HG03025 (cell line): ENCODE measurements at regions not wholly inside any gene's neighbourhood (a gene's known extent, or its start where the extent isn't known, plus 50 kb on each side); places are given as distances from the start of the nearest gene placed in this dataset.
"Not testable (repeated sequence)": the region's sequence is repeated elsewhere in the genome, so short reads cannot be mapped to it uniquely, and the experiment has no call there.

ENCODE experiments used
- ATAC-seq: cut with Tn5 transposase; IDR thresholded peaks from one replicate; pipeline ENCODE4 v1.9.1; 2021; ENCODE audit warnings: mild to moderate bottlenecking, moderate library complexity; ENCODE audit not compliant: unreplicated experiment, low FRiP score

- no peak for ATAC-seq
Measured at GRCh38 chr2:156006721-156007618, 325.6 kb downstream of the NR4A2 start.

DNA sequence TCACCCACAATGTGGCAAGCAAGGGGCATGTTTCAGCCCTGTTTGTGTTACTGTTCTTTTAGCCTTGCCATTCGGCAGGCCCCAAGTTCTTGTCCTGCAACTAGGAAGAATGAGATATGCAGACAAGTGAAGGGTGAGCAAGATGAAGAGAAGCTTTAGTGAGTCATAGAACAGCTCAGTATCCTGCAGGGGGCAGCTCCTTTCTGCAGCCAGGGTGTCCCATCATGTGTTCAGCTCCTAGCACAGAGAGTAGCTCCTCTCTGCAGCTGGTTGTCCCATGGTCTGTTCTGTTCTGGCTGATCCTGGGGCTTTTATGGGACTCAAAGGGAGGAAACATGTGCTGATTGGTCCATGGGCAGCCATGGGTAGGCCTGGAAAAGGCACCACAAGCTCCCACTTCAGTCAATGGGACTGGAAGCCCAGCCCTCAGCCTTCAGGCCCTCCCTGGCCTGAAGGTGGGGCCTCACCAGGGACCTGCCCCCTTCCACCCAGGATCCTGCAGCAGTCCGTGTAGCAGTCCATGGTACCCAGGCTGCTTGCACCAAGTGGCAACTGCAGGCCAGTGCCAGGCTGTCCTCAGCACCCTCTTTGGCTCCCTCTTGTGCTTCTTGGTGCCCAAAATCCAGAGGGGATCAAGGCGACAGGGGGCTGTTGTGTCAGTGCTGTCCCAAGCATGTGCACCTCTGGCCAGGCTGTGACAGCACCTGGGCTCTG is 326.4 kb downstream of the NR4A2 start:
- no peak for ATAC-seq

GRCh38 chr2:156005531-156005930 is 327.0 kb downstream of the NR4A2 start:
- no peak for ATAC-seq

GRCh38 chr2:156004459-156004858 is 328.1 kb downstream of the NR4A2 start:
- ATAC-seq: no peak

- ATAC-seq: no peak
Measured at GRCh38 chr2:156003780-156004179, 328.7 kb downstream of the NR4A2 start.

DNA sequence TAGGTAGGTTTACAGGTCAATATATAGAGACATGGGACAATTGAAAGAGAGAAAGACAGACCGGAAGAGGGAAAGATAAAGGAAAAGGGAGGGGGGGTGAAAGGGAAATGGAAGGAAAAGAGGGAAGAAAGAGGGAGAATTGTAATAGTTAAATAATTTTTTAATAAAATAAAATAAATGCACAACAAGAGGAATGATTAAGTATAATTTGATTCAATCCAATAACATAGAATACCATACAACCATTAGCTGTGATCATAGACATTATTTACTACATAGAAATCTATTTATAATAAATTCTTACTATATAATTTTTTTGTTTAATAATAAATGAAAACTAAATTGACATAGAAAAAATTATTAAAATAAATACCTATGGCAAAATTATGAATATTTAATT is 330.7 kb downstream of the NR4A2 start:
- no peak for ATAC-seq

DNA sequence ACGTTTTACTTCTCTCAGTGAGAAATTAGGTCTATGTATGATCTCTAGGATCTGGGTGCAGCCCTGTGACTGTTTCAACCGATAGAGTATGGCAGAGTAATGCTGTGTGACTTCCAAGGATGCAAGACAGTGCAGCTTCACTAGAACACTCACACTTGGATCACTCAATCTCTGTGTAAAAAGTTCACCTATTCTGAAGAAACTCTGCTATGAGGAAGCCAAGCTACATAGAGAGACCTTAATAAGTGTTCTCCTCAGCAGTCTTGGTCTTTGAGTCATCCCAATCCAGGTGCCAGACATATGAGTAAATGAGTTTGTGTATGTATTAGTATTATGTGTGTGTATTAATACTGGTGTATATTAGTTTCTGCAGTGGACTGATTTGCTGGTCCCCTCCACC is 335.0 kb downstream of the NR4A2 start:
- no peak for ATAC-seq

GRCh38 chr2:155994315-155994714 is 338.2 kb downstream of the NR4A2 start:
- ATAC-seq: no peak

GRCh38 chr2:155983845-155984244 is 348.7 kb downstream of the NR4A2 start:
- no peak for ATAC-seq

DNA sequence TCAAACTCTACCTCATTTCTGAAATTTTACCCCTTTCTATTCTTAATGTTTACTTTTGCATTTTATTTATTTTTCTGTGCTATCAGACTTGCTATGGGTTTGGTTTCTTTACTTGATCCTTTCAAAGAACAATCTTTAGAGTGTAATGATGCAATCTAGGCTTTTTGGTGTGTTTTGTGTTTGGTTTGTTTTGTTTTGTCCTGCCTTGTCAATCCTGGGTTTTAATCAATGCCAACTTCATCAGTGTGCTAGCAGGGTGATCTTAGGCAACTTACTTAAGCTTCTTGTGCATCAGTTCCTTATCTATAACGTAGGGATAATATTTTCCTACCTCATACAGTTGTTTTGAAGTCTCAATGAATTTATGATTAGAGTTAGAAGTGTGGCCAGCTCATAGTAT is 350.4 kb downstream of the NR4A2 start:
- no peak for ATAC-seq

DNA sequence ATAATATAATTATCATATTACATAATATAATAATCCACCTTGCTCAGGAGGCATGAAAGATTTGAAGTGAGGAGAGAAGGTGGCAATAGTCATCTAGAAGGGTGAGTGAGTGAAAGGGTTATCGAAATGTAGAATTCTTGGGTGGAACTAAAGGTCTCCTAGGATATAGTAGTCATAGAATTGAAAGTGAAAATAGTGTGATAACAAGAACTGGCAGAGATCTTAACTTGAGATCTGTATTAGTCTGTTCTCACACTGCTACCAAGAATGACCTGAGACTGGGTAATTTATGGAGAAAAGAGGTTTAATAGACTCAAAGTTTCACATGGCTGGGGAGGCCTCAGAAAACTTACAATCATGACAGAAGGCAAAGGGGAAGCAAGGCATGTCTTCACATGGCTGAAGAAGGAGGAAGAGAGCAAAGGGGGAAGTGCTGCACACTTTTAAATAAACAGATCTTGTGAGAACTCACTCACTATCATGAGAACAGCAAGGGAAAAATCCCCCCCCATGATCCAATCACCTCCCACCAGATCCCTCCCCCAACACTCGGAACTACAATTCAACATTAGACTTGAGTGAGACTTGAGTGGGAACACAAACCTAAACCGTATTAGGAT is 351.5 kb downstream of the NR4A2 start:
- ATAC-seq: no peak

DNA sequence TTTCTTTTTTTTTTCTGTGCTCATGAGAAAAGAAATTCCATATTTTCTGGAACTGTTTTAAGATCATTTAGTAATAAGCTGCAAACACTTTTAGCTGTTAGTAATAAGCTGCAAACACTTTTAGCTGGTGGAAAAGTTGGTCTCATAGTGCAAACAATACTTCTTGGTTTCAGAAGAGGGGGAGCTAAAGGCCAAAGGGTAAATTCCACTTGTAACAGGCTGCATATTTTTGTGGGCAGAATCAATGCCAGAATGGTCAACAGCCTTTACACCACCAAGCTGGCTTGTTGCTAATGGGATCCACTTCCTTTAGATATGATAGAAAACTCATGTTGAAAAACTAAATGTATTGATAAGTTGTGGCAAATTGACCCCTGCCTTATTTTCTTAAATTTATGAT is 356.8 kb downstream of the NR4A2 start:
- no peak for ATAC-seq

DNA sequence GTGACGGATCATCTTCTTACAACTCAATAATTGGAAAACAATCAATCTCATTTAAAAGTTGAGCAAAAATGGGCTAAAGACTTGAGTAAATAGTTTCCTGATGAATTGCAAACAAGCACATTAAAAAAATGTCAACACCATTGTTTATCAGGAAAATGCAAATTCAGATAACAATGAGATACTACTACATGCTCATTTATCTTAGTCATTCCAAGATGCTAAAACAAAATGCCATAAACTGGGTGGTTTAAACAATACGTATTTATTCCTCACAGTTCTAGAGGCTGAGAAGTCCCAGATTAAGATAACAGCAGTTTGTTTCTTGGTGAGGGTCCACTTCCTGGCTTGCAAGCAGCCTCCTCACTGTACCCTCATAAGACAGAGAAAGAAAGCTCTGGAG is 359.6 kb downstream of the NR4A2 start:
- ATAC-seq: no peak

DNA sequence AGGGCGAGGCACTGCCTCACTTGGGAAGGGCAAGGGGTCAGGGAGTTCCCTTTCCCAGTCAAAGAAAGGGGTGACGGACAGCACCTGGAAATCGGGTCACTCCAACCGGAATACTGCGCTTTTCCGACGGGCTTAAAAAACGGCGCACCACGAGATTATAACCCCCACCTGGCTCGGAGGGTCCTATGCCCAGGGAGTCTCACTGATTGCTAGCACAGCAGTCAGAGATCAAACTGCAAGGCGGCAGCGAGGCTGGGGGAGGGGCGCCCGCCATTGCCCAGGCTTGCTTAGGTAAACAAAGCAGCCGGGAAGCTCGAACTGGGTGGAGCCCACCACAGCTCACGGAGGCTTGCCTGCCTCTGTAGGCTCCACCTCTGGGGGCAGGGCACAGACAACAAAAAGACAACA is 366.5 kb downstream of the NR4A2 start:
- ATAC-seq: not testable (repeated sequence)

GRCh38 chr2:155965415-155966063 is 367.0 kb downstream of the NR4A2 start:
- ATAC-seq: no peak

- ATAC-seq: no peak
Measured at GRCh38 chr2:155961641-155962040, 370.9 kb downstream of the NR4A2 start.

- ATAC-seq: no peak
Measured at GRCh38 chr2:155958834-155959233, 373.7 kb downstream of the NR4A2 start.

DNA sequence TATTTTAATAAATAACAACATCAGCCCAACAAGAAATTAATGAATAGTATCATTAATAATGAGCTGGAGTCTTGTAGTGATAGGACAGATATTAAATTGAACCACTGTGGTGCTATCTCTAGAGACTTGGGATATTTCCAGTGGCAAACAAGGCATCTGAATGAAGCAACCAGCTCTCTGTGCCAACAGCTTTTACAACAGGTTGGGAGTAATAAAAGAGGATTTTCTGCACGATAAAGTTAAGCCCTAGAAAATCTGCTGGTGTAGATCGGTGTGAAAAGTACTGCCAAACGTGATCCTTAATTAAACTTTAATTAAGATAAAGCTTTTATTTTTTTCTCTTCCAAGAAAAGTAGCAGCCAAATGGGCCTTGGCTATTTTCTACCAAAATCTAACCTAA is 385.5 kb downstream of the NR4A2 start:
- ATAC-seq: no peak

DNA sequence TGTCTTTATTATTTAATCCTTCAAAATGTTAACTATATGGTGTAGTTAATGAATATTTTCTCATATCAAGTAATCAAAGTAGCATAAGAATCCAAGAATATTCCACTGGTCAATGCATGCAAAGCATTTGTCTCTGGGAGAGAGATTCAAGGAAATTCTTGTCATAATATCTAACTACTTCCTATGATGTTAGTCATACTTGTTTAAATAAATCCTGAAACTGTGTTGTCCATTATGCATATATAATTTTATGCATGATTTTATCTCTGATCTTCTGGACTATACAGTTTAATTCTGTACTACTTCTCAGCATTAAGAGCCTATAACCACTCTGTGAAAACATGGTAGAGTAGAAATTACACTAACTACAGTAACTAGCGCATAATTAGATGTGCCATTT is 388.3 kb downstream of the NR4A2 start:
- ATAC-seq: no peak

GRCh38 chr2:155930312-155930711 is 402.2 kb downstream of the NR4A2 start:
- ATAC-seq: no peak

DNA sequence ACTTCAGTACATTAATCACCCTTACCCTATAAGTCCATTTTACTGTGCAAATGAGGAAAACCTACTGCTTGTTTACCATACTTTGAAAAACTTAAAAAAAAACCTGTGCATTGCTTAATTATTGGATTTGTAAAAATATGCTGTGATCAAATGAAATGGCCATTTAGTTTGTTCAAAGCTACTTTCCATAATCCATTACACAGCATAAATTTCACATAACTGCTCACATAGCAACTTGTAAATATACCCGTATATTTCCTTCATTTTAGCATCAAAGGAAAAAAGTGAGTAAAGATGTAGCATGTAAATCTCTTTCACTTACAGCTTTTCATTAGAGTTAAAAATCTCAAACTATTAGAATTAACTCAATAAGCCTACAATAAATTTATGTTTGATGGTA is 415.1 kb downstream of the NR4A2 start:
- no peak for ATAC-seq
